Upper lobe of left lung (tissue), 6 donors: ENCODE measurements at regions not wholly inside any gene's neighbourhood (a gene's known extent, or its start where the extent isn't known, plus 50 kb on each side); places are given as distances from the start of the nearest gene placed in this dataset.

Source experiments
- ATAC-seq, 2 donors: fragments of 200-7000 bp; cut with Tn5 transposase; one replicate each; pipeline ENCODE4 v1.9.1; 2022; ENCODE audit warnings: mild to moderate bottlenecking in 2 of 2, moderate library complexity in 2 of 2; ENCODE audit not compliant: low FRiP score in 2 of 2
- DNase-seq, 2 donors: peaks; one replicate each; pipeline ENCODE4 v3.0.0-alpha.2; 2019 to 2020
- H3K27ac ChIP-seq, 4 donors: fragments of 200-600 bp; sonication (generic); one replicate each; pipeline ENCODE4 v1.5.1; 2016 to 2019
- H3K27me3 ChIP-seq, 4 donors: fragments of 200-600 bp; sonication (generic); one replicate each; pipeline ENCODE4 v1.5.1; 2017 to 2019
- H3K36me3 ChIP-seq, 4 donors: fragments of 200-600 bp; sonication (generic); one replicate each; pipeline ENCODE4 v1.5.1; 2016 to 2019
- H3K4me1 ChIP-seq, 4 donors: fragments of 200-600 bp; sonication (generic); one replicate each; pipeline ENCODE4 v1.5.1; 2018 to 2019
- H3K4me3 ChIP-seq, 4 donors: fragments of 200-600 bp; sonication (generic); one replicate each; pipeline ENCODE4 v1.5.1; 2017 to 2019; ENCODE audit warnings: mild to moderate bottlenecking in 2 of 4, moderate library complexity in 1 of 4
- H3K9me3 ChIP-seq, 4 donors: fragments of 200-600 bp; sonication (generic); one replicate each; pipeline ENCODE4 v1.5.1; 2018 to 2019
- CTCF ChIP-seq, 6 experiments: fragments of 450-650 bp in 4 of 6; fragments of 200-600 bp in 2 of 6; sonication (generic) in 2 of 6; IDR thresholded peaks; one replicate each; pipeline ENCODE4 v1.5.1; 2016 to 2019; ENCODE audit warnings: antibody characterized with exemption in 6 of 6
- EP300 ChIP-seq, 4 donors: sonication (generic); formaldehyde crosslinking; IDR thresholded peaks; one replicate each; pipeline ENCODE4 v1.5.1; 2017; ENCODE audit warnings: antibody characterized with exemption in 4 of 4, control low read depth in 2 of 4
- POLR2A ChIP-seq, 4 donors: fragments of 450-650 bp; IDR thresholded peaks; one replicate each; pipeline ENCODE4 v1.5.1; 2016 to 2017; ENCODE audit warnings: antibody characterized with exemption in 4 of 4, mild to moderate bottlenecking in 2 of 4
- POLR2AphosphoS5 ChIP-seq, 2 donors: sonication (generic); formaldehyde crosslinking; IDR thresholded peaks; one replicate each; pipeline ENCODE4 v1.5.1; 2017; ENCODE audit warnings: antibody characterized with exemption in 2 of 2
- WGBS, 2 donors: methylation state at CpG; one replicate each; pipeline ENCODE4 v1.1.5; 2017 to 2018; 5-methylcytosine and 5-hydroxymethylcytosine counted together
- donor health status: DM: no; HTN: no; CAD: no; lungs with moderate emphysema.
- donor health status: DM: no; HTN: yes; CAD: no; lungs with severe emphysema.

- Histone ChIP-seq H3K4me3 (no peak overlapping the region), H3K27me3 (no peaks in the 10 kb centered on the region), H3K36me3 (no peaks in the 10 kb centered on the region), H3K27ac (no peak overlapping the region), H3K4me1 (no peaks in the 10 kb centered on the region), H3K9me3 (no peaks in the 10 kb centered on the region)
- TF ChIP-seq EP300 (IDR thresholded peaks at IDR 0.05) = no peak
- no peak for TF ChIP-seq CTCF (IDR thresholded peaks at IDR 0.05)
- TF ChIP-seq POLR2A (IDR thresholded peaks at IDR 0.05) = no peak
- 84 to 87% methylated on average over 4 of the region's 4 CpGs for WGBS, 2 donors
- DNase-seq (no peak), ATAC-seq (no peak)
These were observed 512.7 kb upstream of the FAT1 start for GRCh38 chr4:187236209-187236890.

DNA sequence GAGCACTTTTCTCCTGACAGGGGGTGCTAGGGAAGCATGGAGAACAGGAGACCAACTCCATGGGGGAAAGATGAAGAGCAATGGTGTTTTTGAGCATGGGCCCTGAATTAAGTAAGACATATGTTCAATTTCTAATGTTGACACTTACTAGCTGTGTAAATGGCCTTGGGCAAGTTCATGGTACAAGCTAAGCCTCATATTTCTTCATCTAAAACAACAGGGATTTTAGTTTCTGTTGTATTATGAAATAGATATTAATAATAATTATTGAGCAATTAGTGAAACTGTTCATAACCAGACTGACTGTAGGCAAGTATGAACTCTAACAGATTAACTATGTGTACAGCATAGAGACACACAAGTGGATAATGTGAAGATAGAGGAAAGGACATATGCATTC is 515.0 kb upstream of the FAT1 start:
- Histone ChIP-seq H3K4me3 (no peak overlapping the region), H3K36me3 (no peaks in the 10 kb centered on the region), H3K9me3 (no peaks in the 10 kb centered on the region), H3K27ac (no peak overlapping the region), H3K4me1 (no peaks in the 10 kb centered on the region), H3K27me3 (no peaks in the 10 kb centered on the region)
- ATAC-seq (no peak), DNase-seq (no peak)
- TF ChIP-seq EP300 (IDR thresholded peaks at IDR 0.05) = no peak
- no peak for TF ChIP-seq CTCF (IDR thresholded peaks at IDR 0.05)
- TF ChIP-seq POLR2AphosphoS5 (IDR thresholded peaks at IDR 0.05) = no peak
- no peak for TF ChIP-seq POLR2A (IDR thresholded peaks at IDR 0.05)

- H3K27me3 ChIP-seq = no peaks in the 10 kb centered on the region
- no peaks in the 10 kb centered on the region for H3K4me1 ChIP-seq
- H3K4me3 ChIP-seq = no peak overlapping the region
- no peaks in the 10 kb centered on the region for H3K9me3 ChIP-seq
- ATAC-seq (no peak), DNase-seq (no peak)
- 60 to 65% methylated on average over 4 of the region's 4 CpGs for WGBS, 2 donors
- TF ChIP-seq EP300 (IDR thresholded peaks at IDR 0.05) (no peak), CTCF (IDR thresholded peaks at IDR 0.05) (no peak), POLR2A (IDR thresholded peaks at IDR 0.05) (no peak), POLR2AphosphoS5 (IDR thresholded peaks at IDR 0.05) (no peak)
- no peak overlapping the region for H3K27ac ChIP-seq
- H3K36me3 ChIP-seq = no peaks in the 10 kb centered on the region
These were observed 528.2 kb upstream of the FAT1 start for GRCh38 chr4:187251896-187252295.

DNA sequence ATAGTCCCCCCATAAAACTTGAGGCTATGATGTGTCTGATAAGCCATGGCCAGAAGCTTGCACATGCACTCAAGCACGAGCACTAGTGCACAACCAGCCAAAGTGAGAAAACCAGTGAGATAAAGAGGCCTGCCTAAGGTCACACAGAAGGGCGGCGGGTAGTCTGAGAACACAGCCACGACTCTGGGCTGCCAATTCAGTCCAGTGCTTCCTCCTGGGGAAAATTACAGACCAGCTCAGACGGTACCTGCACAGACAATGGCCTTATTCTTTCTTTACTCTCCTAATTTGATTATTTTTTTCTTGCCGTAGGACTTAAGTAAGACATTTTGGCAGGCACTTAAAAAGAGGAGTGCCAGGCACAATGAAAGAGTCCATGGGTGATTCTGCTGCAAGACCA is 533.2 kb upstream of the FAT1 start:
- Histone ChIP-seq H3K9me3 (no peaks in the 10 kb centered on the region), H3K27ac (no peak overlapping the region), H3K27me3 (no peaks in the 10 kb centered on the region), H3K4me3 (no peak overlapping the region), H3K36me3 (no peaks in the 10 kb centered on the region), H3K4me1 (no peaks in the 10 kb centered on the region)
- TF ChIP-seq CTCF (IDR thresholded peaks at IDR 0.05) (no peak), POLR2A (IDR thresholded peaks at IDR 0.05) (no peak), POLR2AphosphoS5 (IDR thresholded peaks at IDR 0.05) (no peak), EP300 (IDR thresholded peaks at IDR 0.05) (no peak)
- ATAC-seq (no peak), DNase-seq (no peak)
- WGBS, 2 donors = 73 to 77% methylated on average over 6 of the region's 6 CpGs

GRCh38 chr4:187258651-187259401 is 535.2 kb upstream of the FAT1 start:
- WGBS, 2 donors = 57 to 68% methylated on average over 7 of the region's 7 CpGs
- no peak for ATAC-seq
- Histone ChIP-seq H3K4me3 (no peak overlapping the region), H3K27me3 (no peaks in the 10 kb centered on the region), H3K36me3 (no peaks in the 10 kb centered on the region), H3K9me3 (no peaks in the 10 kb centered on the region), H3K27ac (no peak overlapping the region), H3K4me1 (no peaks in the 10 kb centered on the region)
- TF ChIP-seq POLR2AphosphoS5 (IDR thresholded peaks at IDR 0.05) (no peak), CTCF (IDR thresholded peaks at IDR 0.05) (no peak), EP300 (IDR thresholded peaks at IDR 0.05) (no peak)
- DNase-seq = no peak
